WTC11 (cell line): ENCODE measurements at regions not wholly inside any gene's neighbourhood (a gene's known extent, or its start where the extent isn't known, plus 50 kb on each side); places are given as distances from the start of the nearest gene placed in this dataset.

Experiments
- ATAC-seq: fragments of 200-7000 bp; cut with Tn5 transposase; 2 replicates; pipeline ENCODE4 v1.10.0; 2021; ENCODE audit warnings: mild to moderate bottlenecking, moderate library complexity
- CTCF ChIA-PET: fragments of 300-600 bp; sonication (Branson Sonifier 250); formaldehyde crosslinking; loops from one replicate; lab custom pipeline; 2021; ENCODE audit warnings: antibody characterized with exemption; lab: Charles Lee
- POLR2A ChIA-PET: fragments of 350-600 bp; sonication (Branson Sonifier 250); formaldehyde crosslinking; loops from one replicate; lab custom pipeline; 2021; ENCODE audit warnings: antibody characterized with exemption; lab: Charles Lee
- DNase-seq: peaks from one replicate; pipeline ENCODE4 v3.0.0; 2021; ENCODE audit warnings: low spot score
- H3K27ac Mint-ChIP-seq: 2 replicates; pipeline ENCODE4 v1.8.0; 2021; ENCODE audit warnings: mixed read lengths
- H3K27me3 Mint-ChIP-seq: 2 replicates; pipeline ENCODE4 v1.8.0; 2021; ENCODE audit warnings: low read depth, mild to moderate bottlenecking, moderate library complexity, mixed read lengths
- H3K36me3 Mint-ChIP-seq: 2 replicates; pipeline ENCODE4 v1.8.0; 2021; ENCODE audit warnings: mixed read lengths
- H3K4me1 Mint-ChIP-seq: 2 replicates; pipeline ENCODE4 v1.8.0; 2022; ENCODE audit warnings: mixed read lengths
- H3K4me3 Mint-ChIP-seq: 2 replicates; pipeline ENCODE4 v1.8.0; 2021; ENCODE audit warnings: mild to moderate bottlenecking, moderate library complexity, mixed read lengths
- H3K9me3 Mint-ChIP-seq: 2 replicates; pipeline ENCODE4 v1.8.0; 2021; ENCODE audit warnings: mixed read lengths
- ARID4B ChIP-seq: sonication (generic); formaldehyde crosslinking; IDR thresholded peaks from 2 replicates; pipeline ENCODE4 v1.8.0; 2023; ENCODE audit warnings: missing genetic modification reagents, mild to moderate bottlenecking, borderline replicate concordance
- CREM ChIP-seq: sonication (generic); formaldehyde crosslinking; IDR thresholded peaks from 2 replicates; pipeline ENCODE4 v1.8.1; 2022; ENCODE audit warnings: mild to moderate bottlenecking, missing genetic modification reagents, moderate library complexity
- ELF4 ChIP-seq: sonication (generic); formaldehyde crosslinking; IDR thresholded peaks from 2 replicates; pipeline ENCODE4 v1.8.1; 2022; ENCODE audit warnings: low read depth, mild to moderate bottlenecking, moderate library complexity, missing genetic modification reagents
- FOXP1 ChIP-seq: sonication (generic); formaldehyde crosslinking; IDR thresholded peaks from 2 replicates; pipeline ENCODE4 v1.8.0; 2022; ENCODE audit warnings: missing genetic modification reagents, mild to moderate bottlenecking, moderate library complexity, borderline replicate concordance
- FOXP4 ChIP-seq: sonication (generic); formaldehyde crosslinking; IDR thresholded peaks from 2 replicates; pipeline ENCODE4 v1.8.0; 2022; ENCODE audit warnings: mild to moderate bottlenecking, missing genetic modification reagents
- GRHL2 ChIP-seq: fragments of 250-450 bp; sonication (Bioruptor Pico); IDR thresholded peaks from 2 replicates; pipeline ENCODE4 v1.8.0; 2022; ENCODE audit warnings: mild to moderate bottlenecking, moderate library complexity; ENCODE audit not compliant: insufficient replicate concordance, severe bottlenecking
- MAX ChIP-seq: sonication (generic); formaldehyde crosslinking; IDR thresholded peaks from 2 replicates; pipeline ENCODE4 v1.8.0; 2022; ENCODE audit warnings: mild to moderate bottlenecking, missing genetic modification reagents
- MYBL2 ChIP-seq: sonication (generic); formaldehyde crosslinking; IDR thresholded peaks from 2 replicates; pipeline ENCODE4 v1.8.1; 2023; ENCODE audit warnings: mild to moderate bottlenecking, moderate library complexity, missing genetic modification reagents
- NFE2L1 ChIP-seq: sonication (generic); formaldehyde crosslinking; IDR thresholded peaks from 2 replicates; pipeline ENCODE4 v1.8.1; 2023; ENCODE audit warnings: missing genetic modification reagents
- PRRX2 ChIP-seq: fragments of 250-450 bp; sonication (Bioruptor Pico); IDR thresholded peaks from 2 replicates; pipeline ENCODE4 v1.8.0; 2021; ENCODE audit warnings: mild to moderate bottlenecking
- RELA ChIP-seq: sonication (generic); formaldehyde crosslinking; IDR thresholded peaks from 2 replicates; pipeline ENCODE4 v1.8.1; 2022; ENCODE audit warnings: missing genetic modification reagents, mild to moderate bottlenecking, borderline replicate concordance
- SOX15 ChIP-seq: fragments of 250-450 bp; sonication (Bioruptor Pico); IDR thresholded peaks from 2 replicates; pipeline ENCODE4 v1.9.0; 2021; ENCODE audit warnings: mild to moderate bottlenecking
- ZNF121 ChIP-seq: sonication (generic); formaldehyde crosslinking; IDR thresholded peaks from 2 replicates; pipeline ENCODE4 v1.8.0; 2023; ENCODE audit warnings: missing genetic modification reagents
- ZNF263 ChIP-seq: sonication (generic); formaldehyde crosslinking; IDR thresholded peaks from 2 replicates; pipeline ENCODE4 v1.8.1; 2022; ENCODE audit warnings: low read depth, mild to moderate bottlenecking, moderate library complexity, missing genetic modification reagents
- TF ChIP-seq, protein P1 (sequence below): sonication (generic); formaldehyde crosslinking; IDR thresholded peaks from 2 replicates; pipeline ENCODE4 v1.8.0; 2023; ENCODE audit warnings: mild to moderate bottlenecking, missing genetic modification reagents
- TF ChIP-seq, protein P2 (sequence below): sonication (generic); formaldehyde crosslinking; IDR thresholded peaks from 2 replicates; pipeline ENCODE4 v1.8.1; 2023; ENCODE audit warnings: mild to moderate bottlenecking, missing genetic modification reagents
- TF ChIP-seq, protein P3 (sequence below): sonication (generic); formaldehyde crosslinking; IDR thresholded peaks from 2 replicates; pipeline ENCODE4 v1.8.1; 2022; ENCODE audit warnings: low read depth, missing genetic modification reagents, borderline replicate concordance
- TF ChIP-seq, protein P4 (sequence below): sonication (generic); formaldehyde crosslinking; IDR thresholded peaks from 2 replicates; pipeline ENCODE4 v1.8.1; 2023; ENCODE audit warnings: mild to moderate bottlenecking, missing genetic modification reagents, borderline replicate concordance

DNA sequence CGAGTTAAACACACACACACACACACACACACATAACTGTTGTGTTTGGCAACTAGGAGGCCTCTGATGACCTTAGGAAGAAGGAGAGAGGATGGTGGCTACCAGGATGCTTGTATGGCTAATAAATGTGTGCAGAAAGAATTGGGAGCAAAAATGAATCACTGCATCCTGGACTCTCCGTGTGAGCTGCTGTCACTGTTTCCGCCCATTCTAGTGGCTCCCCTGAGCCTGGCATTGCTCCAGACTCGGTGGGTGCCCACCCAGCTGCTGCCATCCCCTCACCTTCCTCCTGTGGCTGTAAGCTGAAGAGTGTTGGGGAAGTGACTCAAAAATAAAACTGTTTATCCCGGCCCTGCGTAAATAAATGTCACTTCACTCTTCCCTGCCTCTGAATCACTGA is 149.5 kb upstream of the MINDY3 start:
- peaks cover 6% of the 10 kb centered on the region; the same call in 1 of the 2 replicates for H3K4me1 Mint-ChIP-seq
- no peaks in the 10 kb centered on the region for H3K27me3 Mint-ChIP-seq
- H3K9me3 Mint-ChIP-seq = peaks cover 25% of the 10 kb centered on the region
- CTCF ChIA-PET = no interaction called here
- H3K4me3 Mint-ChIP-seq = no peak overlapping the region
- no peak for ATAC-seq
- no peak for DNase-seq
- TF ChIP-seq ZNF121 (no peak), GRHL2 (CRISPR knock-in tag) (no peak), SOX15 (CRISPR knock-in tag) (no peak), RELA (CRISPR knock-in tag) (no peak), ZNF263 (no peak), MYBL2 (CRISPR knock-in tag) (no peak), NFE2L1 (no peak)
- TF ChIP-seq, protein P1, sequence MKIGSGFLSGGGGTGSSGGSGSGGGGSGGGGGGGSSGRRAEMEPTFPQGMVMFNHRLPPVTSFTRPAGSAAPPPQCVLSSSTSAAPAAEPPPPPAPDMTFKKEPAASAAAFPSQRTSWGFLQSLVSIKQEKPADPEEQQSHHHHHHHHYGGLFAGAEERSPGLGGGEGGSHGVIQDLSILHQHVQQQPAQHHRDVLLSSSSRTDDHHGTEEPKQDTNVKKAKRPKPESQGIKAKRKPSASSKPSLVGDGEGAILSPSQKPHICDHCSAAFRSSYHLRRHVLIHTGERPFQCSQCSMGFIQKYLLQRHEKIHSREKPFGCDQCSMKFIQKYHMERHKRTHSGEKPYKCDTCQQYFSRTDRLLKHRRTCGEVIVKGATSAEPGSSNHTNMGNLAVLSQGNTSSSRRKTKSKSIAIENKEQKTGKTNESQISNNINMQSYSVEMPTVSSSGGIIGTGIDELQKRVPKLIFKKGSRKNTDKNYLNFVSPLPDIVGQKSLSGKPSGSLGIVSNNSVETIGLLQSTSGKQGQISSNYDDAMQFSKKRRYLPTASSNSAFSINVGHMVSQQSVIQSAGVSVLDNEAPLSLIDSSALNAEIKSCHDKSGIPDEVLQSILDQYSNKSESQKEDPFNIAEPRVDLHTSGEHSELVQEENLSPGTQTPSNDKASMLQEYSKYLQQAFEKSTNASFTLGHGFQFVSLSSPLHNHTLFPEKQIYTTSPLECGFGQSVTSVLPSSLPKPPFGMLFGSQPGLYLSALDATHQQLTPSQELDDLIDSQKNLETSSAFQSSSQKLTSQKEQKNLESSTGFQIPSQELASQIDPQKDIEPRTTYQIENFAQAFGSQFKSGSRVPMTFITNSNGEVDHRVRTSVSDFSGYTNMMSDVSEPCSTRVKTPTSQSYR (CRISPR knock-in tag) = no peak
- TF ChIP-seq, protein P2, sequence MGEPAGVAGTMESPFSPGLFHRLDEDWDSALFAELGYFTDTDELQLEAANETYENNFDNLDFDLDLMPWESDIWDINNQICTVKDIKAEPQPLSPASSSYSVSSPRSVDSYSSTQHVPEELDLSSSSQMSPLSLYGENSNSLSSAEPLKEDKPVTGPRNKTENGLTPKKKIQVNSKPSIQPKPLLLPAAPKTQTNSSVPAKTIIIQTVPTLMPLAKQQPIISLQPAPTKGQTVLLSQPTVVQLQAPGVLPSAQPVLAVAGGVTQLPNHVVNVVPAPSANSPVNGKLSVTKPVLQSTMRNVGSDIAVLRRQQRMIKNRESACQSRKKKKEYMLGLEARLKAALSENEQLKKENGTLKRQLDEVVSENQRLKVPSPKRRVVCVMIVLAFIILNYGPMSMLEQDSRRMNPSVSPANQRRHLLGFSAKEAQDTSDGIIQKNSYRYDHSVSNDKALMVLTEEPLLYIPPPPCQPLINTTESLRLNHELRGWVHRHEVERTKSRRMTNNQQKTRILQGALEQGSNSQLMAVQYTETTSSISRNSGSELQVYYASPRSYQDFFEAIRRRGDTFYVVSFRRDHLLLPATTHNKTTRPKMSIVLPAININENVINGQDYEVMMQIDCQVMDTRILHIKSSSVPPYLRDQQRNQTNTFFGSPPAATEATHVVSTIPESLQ (CRISPR knock-in tag) = no peak
- TF ChIP-seq, protein P3, sequence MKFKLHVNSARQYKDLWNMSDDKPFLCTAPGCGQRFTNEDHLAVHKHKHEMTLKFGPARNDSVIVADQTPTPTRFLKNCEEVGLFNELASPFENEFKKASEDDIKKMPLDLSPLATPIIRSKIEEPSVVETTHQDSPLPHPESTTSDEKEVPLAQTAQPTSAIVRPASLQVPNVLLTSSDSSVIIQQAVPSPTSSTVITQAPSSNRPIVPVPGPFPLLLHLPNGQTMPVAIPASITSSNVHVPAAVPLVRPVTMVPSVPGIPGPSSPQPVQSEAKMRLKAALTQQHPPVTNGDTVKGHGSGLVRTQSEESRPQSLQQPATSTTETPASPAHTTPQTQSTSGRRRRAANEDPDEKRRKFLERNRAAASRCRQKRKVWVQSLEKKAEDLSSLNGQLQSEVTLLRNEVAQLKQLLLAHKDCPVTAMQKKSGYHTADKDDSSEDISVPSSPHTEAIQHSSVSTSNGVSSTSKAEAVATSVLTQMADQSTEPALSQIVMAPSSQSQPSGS = no peak
- TF ChIP-seq, protein P4, sequence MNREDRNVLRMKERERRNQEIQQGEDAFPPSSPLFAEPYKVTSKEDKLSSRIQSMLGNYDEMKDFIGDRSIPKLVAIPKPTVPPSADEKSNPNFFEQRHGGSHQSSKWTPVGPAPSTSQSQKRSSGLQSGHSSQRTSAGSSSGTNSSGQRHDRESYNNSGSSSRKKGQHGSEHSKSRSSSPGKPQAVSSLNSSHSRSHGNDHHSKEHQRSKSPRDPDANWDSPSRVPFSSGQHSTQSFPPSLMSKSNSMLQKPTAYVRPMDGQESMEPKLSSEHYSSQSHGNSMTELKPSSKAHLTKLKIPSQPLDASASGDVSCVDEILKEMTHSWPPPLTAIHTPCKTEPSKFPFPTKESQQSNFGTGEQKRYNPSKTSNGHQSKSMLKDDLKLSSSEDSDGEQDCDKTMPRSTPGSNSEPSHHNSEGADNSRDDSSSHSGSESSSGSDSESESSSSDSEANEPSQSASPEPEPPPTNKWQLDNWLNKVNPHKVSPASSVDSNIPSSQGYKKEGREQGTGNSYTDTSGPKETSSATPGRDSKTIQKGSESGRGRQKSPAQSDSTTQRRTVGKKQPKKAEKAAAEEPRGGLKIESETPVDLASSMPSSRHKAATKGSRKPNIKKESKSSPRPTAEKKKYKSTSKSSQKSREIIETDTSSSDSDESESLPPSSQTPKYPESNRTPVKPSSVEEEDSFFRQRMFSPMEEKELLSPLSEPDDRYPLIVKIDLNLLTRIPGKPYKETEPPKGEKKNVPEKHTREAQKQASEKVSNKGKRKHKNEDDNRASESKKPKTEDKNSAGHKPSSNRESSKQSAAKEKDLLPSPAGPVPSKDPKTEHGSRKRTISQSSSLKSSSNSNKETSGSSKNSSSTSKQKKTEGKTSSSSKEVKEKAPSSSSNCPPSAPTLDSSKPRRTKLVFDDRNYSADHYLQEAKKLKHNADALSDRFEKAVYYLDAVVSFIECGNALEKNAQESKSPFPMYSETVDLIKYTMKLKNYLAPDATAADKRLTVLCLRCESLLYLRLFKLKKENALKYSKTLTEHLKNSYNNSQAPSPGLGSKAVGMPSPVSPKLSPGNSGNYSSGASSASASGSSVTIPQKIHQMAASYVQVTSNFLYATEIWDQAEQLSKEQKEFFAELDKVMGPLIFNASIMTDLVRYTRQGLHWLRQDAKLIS = no peak
- no peak overlapping the region for H3K27ac Mint-ChIP-seq
- POLR2A ChIA-PET = no interaction called here
- peaks cover 6% of the 10 kb centered on the region for H3K36me3 Mint-ChIP-seq

DNA sequence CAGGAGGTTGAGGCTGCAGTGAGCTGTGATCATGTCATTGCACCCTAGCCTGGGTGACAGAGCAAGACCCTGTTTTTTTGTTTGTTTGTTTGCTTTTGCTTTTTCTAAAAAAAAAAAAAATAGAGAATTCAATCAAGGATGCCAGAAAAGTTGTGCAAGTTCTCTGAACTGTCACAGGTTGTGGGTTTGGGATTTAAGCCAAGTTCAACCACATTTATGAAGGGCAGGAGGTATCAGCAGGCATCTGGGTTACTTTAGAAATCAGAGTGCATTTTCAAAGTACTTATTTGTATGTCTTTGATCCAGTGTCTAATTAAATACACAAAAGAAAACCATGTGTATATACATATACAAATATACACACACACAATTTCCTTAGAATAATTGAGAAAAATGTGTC is 151.2 kb upstream of the MINDY3 start:
- Mint-ChIP-seq H3K36me3 (no peaks in the 10 kb centered on the region), H3K4me3 (no peak overlapping the region), H3K27ac (no peak overlapping the region), H3K4me1 (peaks cover 6% of the 10 kb centered on the region; the same call in 1 of the 2 replicates), H3K9me3 (peaks cover 10% of the 10 kb centered on the region), H3K27me3 (no peaks in the 10 kb centered on the region)
- ATAC-seq (no peak), DNase-seq (no peak)
- ChIA-PET CTCF (no interaction called here), POLR2A (no interaction called here)
- no peak for TF ChIP-seq CREM (CRISPR knock-in tag)
- no peak for TF ChIP-seq PRRX2 (CRISPR knock-in tag)
- no peak for TF ChIP-seq FOXP4 (CRISPR knock-in tag)
- no peak for TF ChIP-seq ELF4 (CRISPR knock-in tag)
- no peak for TF ChIP-seq FOXP1 (CRISPR knock-in tag)
- TF ChIP-seq MAX (CRISPR knock-in tag) = no peak
- no peak for TF ChIP-seq ARID4B
